HG02981 (cell line): ENCODE measurements at regions not wholly inside any gene's neighbourhood (a gene's known extent, or its start where the extent isn't known, plus 50 kb on each side); places are given as distances from the start of the nearest gene placed in this dataset.

Source experiments
- ATAC-seq: cut with Tn5 transposase; IDR thresholded peaks from one replicate; pipeline ENCODE4 v1.9.1; 2021; ENCODE audit warnings: mild to moderate bottlenecking, moderate library complexity; ENCODE audit not compliant: unreplicated experiment

- no peak for ATAC-seq
Observed at GRCh38 chr18:51999351-51999750, 340.6 kb upstream of the DCC start.

DNA sequence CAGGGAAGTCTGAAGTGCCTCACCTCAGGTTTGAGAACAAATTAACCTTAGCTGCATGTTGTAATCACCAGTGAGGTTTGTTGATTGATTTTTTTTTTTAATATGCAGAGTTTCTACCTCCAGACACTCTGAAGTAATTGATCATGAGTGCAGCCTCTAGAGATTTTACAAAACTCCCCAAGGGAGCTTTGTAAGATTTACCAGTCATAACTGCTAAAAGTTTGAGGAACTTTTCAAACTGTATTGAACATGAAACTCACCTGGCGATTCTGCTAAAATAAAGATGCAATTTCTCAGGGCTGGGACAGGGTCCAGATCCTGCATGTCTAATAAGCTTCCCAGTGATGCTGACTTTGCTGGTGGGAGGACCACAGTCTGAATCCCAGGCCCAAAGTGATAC, 339.6 kb upstream of the DCC start:
- ATAC-seq: no peak

DNA sequence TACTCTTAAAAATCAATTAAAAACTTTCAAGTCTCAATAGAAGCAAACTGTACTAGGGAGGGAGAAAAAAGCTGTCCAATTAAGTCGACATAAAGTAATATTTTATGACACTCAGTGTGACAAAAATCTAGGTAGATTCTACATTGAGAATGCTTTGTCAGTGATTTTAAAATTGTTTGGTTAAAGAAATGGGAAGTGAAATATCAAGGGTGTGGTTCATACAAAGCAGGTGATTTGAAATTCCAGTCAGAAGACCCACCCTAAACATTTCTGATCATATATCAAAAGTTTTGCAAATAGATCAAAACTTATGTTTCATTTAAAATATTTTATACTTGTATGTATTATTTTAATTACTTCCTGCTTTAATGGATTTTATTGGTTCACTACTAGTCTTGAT, 338.9 kb upstream of the DCC start:
- no peak for ATAC-seq

DNA sequence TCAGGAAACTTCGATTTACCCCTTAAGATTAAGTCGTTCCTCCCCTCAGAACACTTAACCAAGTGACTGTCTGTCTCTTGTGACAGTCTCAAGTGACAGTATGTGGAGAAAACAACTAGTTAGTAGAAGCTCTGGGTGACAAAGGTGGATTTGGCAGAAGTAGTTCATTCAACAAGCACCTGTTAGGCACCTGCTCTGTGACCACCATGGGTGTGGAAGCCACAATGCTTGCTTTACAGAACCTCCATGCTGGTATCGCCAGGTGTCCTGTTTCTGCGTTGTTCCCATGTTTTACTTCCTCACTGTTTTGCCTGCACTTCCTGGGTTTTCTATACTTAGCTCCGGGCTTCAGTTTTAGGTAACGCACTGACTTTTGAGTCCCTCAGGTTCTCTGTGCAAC, 337.4 kb upstream of the DCC start:
- ATAC-seq: no peak

- ATAC-seq: no peak
Observed at GRCh38 chr18:52007105-52007504, 332.9 kb upstream of the DCC start.

- ATAC-seq: no peak
Observed at GRCh38 chr18:52008330-52008729, 331.7 kb upstream of the DCC start.

DNA sequence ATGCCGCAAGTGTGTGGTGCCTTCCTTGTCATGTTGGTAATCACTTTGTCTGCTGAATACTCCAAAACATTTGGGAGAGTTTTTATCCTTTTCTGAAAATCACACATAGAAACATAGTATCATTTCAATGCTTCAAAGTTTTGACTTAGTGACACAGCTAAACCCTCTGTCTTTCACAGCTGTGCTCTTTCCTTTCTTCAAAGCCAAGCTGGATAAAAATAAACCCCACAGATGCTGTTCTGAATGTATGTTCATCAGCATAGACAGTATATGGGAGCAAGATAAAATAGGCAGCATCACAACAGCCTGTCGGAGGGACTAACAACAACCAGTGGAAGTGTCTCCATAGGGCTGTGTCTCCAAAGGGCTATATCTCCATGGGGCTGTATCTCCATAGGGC, 331.3 kb upstream of the DCC start:
- no peak for ATAC-seq

GRCh38 chr18:52009958-52010357, 330.0 kb upstream of the DCC start:
- no peak for ATAC-seq

DNA sequence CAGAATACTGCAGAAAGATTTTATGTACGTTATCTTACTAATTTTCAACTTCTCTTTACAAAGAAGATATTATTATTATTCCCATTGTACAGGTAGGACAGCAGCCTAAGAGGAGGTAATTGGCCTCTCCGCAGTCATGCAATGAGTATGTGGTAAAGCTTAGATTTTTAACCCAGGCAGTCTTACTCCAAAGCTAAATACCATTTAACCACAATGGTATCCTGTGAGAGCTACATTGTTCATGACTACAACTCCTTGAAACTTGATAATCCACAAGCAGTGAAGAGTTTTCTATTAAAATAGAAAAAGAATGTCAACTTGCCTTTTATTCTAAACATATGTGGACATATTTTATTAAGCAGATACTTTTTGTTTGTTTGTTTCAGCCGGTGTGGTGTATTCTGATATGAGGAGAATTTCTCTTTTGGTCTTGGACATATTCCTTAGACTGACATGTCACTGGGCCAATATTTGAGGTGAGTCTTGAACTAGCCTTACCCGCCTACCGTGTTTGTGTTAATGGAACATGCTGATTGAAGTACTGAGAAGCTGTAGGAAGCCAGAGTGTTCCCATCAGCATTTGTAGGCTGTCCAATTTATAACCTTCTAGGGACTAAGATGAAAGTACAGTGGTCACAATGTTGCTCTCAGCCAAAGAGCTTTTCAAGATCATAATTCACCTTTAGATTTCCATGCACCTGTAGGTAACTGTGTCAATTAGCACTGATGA, 293.9 kb upstream of the DCC start:
- no peak for ATAC-seq

DNA sequence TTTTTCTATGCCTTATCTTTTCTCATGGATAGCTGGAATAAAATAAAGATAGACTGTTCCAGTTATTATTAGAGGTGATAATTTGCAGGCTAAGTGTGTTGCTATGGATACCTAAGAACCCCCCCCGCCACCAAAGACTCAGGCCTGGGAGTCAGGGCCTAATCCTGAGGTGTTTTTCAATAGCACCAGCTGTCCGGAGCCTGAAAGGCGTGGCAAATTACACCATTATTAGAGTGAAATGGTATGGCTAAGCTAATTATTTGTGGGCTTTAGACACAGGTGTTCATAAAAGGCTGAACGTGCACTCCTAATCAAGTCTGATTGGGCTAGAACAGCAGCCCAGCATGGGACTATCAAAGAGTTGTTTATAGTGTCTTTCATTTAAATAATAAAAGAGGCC, 293.2 kb upstream of the DCC start:
- ATAC-seq: no peak

DNA sequence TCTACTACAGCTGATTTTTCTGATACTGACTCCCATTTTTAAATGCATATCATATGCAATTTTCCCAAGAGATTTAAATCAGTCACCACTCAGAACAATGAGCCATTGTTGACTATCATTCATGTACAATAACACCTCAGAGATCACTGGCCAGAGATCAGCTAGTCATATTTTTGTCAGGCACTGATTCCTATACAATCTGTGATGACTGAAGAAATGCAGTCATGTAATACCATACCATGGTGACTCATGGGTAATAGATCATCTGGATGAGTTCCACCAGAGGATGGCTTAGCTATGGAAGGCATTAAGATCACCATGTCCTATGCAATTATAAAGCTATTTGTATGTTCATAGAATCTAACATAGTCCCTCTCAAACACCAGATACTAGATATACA, 285.7 kb upstream of the DCC start:
- no peak for ATAC-seq

DNA sequence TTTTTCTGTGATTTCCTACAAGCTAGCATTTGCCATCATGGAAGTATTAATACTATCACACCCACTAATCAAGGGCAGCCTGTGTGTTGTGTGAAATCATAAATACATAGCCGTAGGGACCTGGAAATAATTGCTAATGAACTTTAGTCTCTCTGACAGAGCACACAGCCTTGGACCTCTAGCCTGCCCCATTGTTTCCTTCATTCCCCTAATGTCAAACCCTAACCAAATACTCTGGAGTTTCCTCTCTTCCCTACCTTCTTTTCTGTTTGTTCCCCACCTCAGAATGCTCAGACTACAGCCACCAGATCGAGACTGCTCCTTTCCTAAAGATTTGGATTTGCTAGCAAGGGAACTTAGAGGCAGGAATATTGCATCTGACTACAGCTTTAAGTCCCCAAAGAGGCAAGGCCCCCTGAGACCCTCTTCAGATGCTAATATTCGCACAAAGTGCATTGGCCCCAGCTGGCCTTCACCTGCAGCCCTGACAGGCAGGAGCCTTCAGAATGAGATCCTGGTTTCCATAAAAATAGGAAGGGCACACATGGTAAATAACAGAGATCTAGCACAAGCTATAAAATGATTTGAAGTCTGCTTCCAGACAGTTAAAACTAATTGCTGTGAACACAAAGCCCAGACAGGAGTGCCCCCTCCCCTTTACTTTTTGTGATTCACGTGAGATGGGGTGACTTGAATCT, 279.2 kb upstream of the DCC start:
- ATAC-seq: no peak

- ATAC-seq: no peak
Observed at GRCh38 chr18:52063923-52064322, 276.1 kb upstream of the DCC start.

DNA sequence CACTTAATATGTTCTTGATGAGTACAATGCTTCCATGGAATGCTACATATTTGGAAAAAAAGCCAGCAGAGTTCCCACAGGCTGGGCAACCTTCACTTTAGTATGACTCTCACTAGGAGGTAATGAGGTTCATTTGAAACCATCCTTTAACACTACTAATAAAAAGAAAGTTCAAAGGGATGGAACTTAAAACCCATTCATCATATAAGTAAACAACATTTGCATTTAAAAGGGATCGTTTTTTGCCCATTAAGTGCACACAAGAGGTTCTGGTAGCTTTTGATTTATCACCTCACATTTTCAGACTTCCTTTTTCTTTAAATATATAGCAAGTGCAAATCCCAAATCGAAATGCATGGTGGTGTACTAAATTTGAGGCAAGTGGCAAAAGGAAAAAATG, 270.8 kb upstream of the DCC start:
- ATAC-seq: no peak

- no peak for ATAC-seq
Observed at GRCh38 chr18:52070291-52070756, 269.7 kb upstream of the DCC start.

DNA sequence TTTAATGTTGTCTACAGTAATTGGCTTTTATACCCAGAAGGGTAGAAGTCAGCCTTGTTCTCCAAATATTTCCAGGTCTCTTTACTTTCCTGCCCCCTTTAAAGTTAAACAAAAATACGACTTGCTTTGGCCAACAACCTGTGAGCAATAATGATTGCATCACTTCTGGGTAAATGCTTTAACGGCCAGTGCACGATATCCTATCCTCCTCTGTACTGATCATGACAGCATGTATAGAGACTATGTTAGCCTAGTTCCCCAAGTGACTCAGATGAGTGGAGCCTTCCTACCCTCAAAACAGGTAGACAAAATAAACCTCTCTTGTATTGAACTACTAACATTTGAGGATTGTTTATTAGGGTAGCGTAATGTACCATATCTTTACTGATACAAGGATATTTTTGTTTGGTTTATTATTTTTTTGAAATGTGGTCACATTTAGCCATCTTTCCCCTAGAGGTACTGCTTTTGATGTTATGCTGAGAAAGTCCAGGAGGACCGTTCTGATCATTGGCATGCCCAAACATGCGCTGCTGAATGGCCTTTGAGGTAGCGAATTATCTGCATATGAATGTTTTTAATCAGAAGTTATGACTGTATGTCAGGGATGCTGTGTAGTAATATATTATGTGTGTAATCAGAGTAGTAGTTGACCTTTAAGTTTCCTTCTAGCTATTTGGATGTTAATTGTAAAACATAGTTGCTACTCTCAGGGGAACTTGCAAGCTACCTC, 262.6 kb upstream of the DCC start:
- no peak for ATAC-seq

- ATAC-seq: no peak
Observed at GRCh38 chr18:52082246-52082645, 257.8 kb upstream of the DCC start.

DNA sequence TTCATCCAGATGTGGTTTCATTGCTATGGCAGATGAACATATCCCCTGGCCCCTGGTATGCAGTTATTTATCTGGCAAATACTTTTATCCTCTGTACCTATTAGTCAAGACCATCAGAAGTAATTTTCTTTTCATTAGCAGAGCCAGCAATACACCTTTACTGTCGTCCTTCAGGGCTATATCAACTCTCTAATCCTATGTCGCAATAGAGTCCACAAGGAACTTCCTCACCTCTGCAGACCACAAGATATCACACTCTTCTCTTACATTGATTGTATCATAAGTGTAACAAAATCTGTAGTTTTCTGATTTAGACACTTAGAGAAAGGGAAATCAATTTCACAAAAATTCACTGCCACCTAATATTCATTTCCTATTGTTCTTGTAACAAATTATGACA, 252.9 kb upstream of the DCC start:
- ATAC-seq: no peak

GRCh38 chr18:52090005-52090404, 250.0 kb upstream of the DCC start:
- ATAC-seq: no peak

DNA sequence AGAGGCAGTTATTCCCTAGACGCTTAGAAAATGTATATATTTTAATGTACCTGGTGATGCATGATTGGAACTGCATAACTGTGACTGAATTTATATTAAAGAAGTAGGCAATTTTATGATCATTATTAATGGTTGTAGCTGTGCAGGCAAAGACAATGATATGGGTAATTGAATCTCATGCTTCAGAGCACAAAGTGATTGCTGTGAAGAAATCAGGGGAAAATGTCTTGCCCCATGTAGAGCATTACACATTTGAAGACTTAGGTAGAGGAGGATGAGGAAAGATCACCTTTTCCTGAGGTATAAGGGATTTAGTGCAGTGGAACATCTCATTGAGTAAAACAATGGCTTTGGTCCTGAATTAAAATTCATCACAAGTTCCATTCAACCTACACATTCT, 246.8 kb upstream of the DCC start:
- no peak for ATAC-seq

GRCh38 chr18:52118684-52119083, 221.3 kb upstream of the DCC start:
- no peak for ATAC-seq
